ENCODE measurements at regions not wholly inside any gene's neighbourhood (a gene's known extent, or its start where the extent isn't known, plus 50 kb on each side); places are given as distances from the start of the nearest gene placed in this dataset.

- TF ChIP-seq CTCF (IDR thresholded peaks at IDR 0.05; ENCODE audit: borderline replicate concordance, extremely low read depth, low read length, poor library complexity, severe bottlenecking) (no peak), EZH2 (IDR thresholded peaks at IDR 0.05; ENCODE audit: borderline replicate concordance, low read depth, low read length, severe bottlenecking) (no peak)
Observed at GRCh38 chr2:4369826-4370419, 666.5 kb downstream of the DCDC2C start.

Data from DND-41 (cell line).